Bronchial epithelial cell (primary cell): ENCODE measurements at regions not wholly inside any gene's neighbourhood (a gene's known extent, or its start where the extent isn't known, plus 50 kb on each side); places are given as distances from the start of the nearest gene placed in this dataset.

Source experiments
- DNase-seq: peaks from one replicate; pipeline ENCODE4 v3.0.0-alpha.2; 2010; ENCODE audit warnings: low read depth
- FAIRE-seq: peaks from 2 replicates; lab custom pipeline; 2011; peaks lifted over from hg19 to GRCh38; lab: Jason Lieb, UNC
- H3K27me3 ChIP-seq: 2 replicates; pipeline ENCODE4 v1.5.1; 2011; ENCODE audit warnings: low read length; ENCODE audit not compliant: control insufficient read depth, insufficient read depth
- H3K36me3 ChIP-seq: 2 replicates; pipeline ENCODE4 v1.5.1; 2011; ENCODE audit warnings: low read length; ENCODE audit not compliant: control insufficient read depth, insufficient read depth
- H3K4me3 ChIP-seq: 2 replicates; pipeline ENCODE4 v1.5.1; 2011; ENCODE audit warnings: mild to moderate bottlenecking, low read depth, low read length, control low read depth
- CTCF ChIP-seq: IDR thresholded peaks from 2 replicates; pipeline ENCODE4 v1.5.1; 2011; ENCODE audit warnings: mild to moderate bottlenecking, moderate library complexity, low read length, control low read depth, inconsistent platforms; ENCODE audit not compliant: insufficient read depth, severe bottlenecking

GRCh38 chr7:25675789-25676474 is 447.6 kb upstream of the NPVF start:
- Histone ChIP-seq H3K27me3 (no peaks in the 10 kb centered on the region), H3K36me3 (no peaks in the 10 kb centered on the region), H3K4me3 (no peak overlapping the region)
- FAIRE-seq: no peak
- no peak for TF ChIP-seq CTCF
- no peak for DNase-seq

- Histone ChIP-seq H3K36me3 (no peaks in the 10 kb centered on the region), H3K4me3 (no peak overlapping the region), H3K27me3 (no peaks in the 10 kb centered on the region)
- TF ChIP-seq CTCF: no peak
- no peak for DNase-seq
- FAIRE-seq: no peak
These were observed 449.3 kb upstream of the NPVF start for GRCh38 chr7:25677595-25677994.

- H3K27me3 ChIP-seq: no peaks in the 10 kb centered on the region
- no peaks in the 10 kb centered on the region for H3K36me3 ChIP-seq
- no peak for TF ChIP-seq CTCF
- DNase-seq: no peak
- no peak overlapping the region for H3K4me3 ChIP-seq
- no peak for FAIRE-seq
These were observed 449.9 kb upstream of the NPVF start for GRCh38 chr7:25678215-25678614.

GRCh38 chr7:25680636-25681035 is 452.4 kb upstream of the NPVF start:
- FAIRE-seq (no peak), DNase-seq (no peak)
- no peaks in the 10 kb centered on the region for H3K27me3 ChIP-seq
- H3K4me3 ChIP-seq: no peak overlapping the region
- H3K36me3 ChIP-seq: no peaks in the 10 kb centered on the region
- no peak for TF ChIP-seq CTCF

- Histone ChIP-seq H3K27me3 (no peaks in the 10 kb centered on the region), H3K4me3 (no peak overlapping the region), H3K36me3 (no peaks in the 10 kb centered on the region)
- no peak for TF ChIP-seq CTCF
- FAIRE-seq (no peak), DNase-seq (no peak)
These were observed 456.1 kb upstream of the NPVF start for GRCh38 chr7:25684360-25684759.

- no peaks in the 10 kb centered on the region for H3K27me3 ChIP-seq
- H3K36me3 ChIP-seq: no peaks in the 10 kb centered on the region
- H3K4me3 ChIP-seq: no peak overlapping the region
- no peak for FAIRE-seq
- DNase-seq: no peak
- no peak for TF ChIP-seq CTCF
These were observed 458.2 kb upstream of the NPVF start for GRCh38 chr7:25686493-25686892.
